BJ (cell line): ENCODE measurements at regions not wholly inside any gene's neighbourhood (a gene's known extent, or its start where the extent isn't known, plus 50 kb on each side); places are given as distances from the start of the nearest gene placed in this dataset.

Experiments used
- CTCF ChIA-PET: fragments of 350-600 bp; formaldehyde crosslinking; extraction: SDS; loops from one replicate; lab custom pipeline; 2021; ENCODE audit warnings: antibody characterized with exemption, inconsistent platforms; lab: Yijun Ruan, JAX
- POLR2A ChIA-PET: fragments of 300-600 bp; sonication (Branson Sonifier 250); formaldehyde crosslinking; extraction: SDS; loops from one replicate; lab custom pipeline; 2021; ENCODE audit warnings: antibody characterized with exemption; lab: Charles Lee
- DNase-seq: peaks from one replicate; pipeline ENCODE4 v3.0.0-alpha.2; 2011; ENCODE audit warnings: low read depth
- H3K27me3 ChIP-seq: 2 replicates; pipeline ENCODE4 v1.6.0; 2011; ENCODE audit warnings: low read length; ENCODE audit not compliant: control insufficient read depth, insufficient read depth
- H3K36me3 ChIP-seq: 2 replicates; pipeline ENCODE4 v1.5.1; 2011; ENCODE audit warnings: low read length; ENCODE audit not compliant: control insufficient read depth, insufficient read depth
- H3K4me3 ChIP-seq: 2 replicates; pipeline ENCODE4 v1.5.1; 2011; ENCODE audit warnings: low read depth, mild to moderate bottlenecking, control low read depth, low read length
- CTCF ChIP-seq: IDR thresholded peaks from 2 replicates; pipeline ENCODE4 v1.5.1; 2011; ENCODE audit warnings: low read depth, mild to moderate bottlenecking, control low read depth, inconsistent platforms, low read length, moderate library complexity; ENCODE audit not compliant: insufficient read depth

- ChIA-PET CTCF (interaction anchor here (0.6 kb wide), 1 partner anchor 91 kb away, joined by 3 read pairs; no protein-coding TSS in a partner anchor), POLR2A (no interaction called here)
- H3K4me3 ChIP-seq: no peak overlapping the region
Measured at GRCh38 chr4:173661001-173661400, 131.0 kb upstream of the HAND2 start.

GRCh38 chr4:173656898-173657297, 126.9 kb upstream of the HAND2 start:
- Histone ChIP-seq H3K27me3 (0 out of 2 replicates have a peak, but pooled peaks cover 1% of the 10 kb centered on the region), H3K36me3 (no peaks in the 10 kb centered on the region), H3K4me3 (no peak overlapping the region)
- CTCF ChIA-PET: no interaction called here
- DNase-seq: no peak
- POLR2A ChIA-PET: no interaction called here
- no peak for TF ChIP-seq CTCF

More at GRCh38 chr4:173661001-173661400, 131.0 kb upstream of the HAND2 start:
- no peak for DNase-seq
- Histone ChIP-seq H3K27me3 (no peaks in the 10 kb centered on the region), H3K36me3 (no peaks in the 10 kb centered on the region)
- no peak for TF ChIP-seq CTCF

- Histone ChIP-seq H3K36me3 (no peaks in the 10 kb centered on the region), H3K27me3 (0 out of 2 replicates have a peak, but pooled peaks cover 1% of the 10 kb centered on the region), H3K4me3 (no peak overlapping the region)
- TF ChIP-seq CTCF: no peak
- DNase-seq: no peak
- ChIA-PET POLR2A (no interaction called here), CTCF (no interaction called here)
Measured at GRCh38 chr4:173652283-173652931, 122.4 kb upstream of the HAND2 start.

- CTCF ChIA-PET: no interaction called here
- H3K4me3 ChIP-seq: no peak overlapping the region
- H3K36me3 ChIP-seq: no peaks in the 10 kb centered on the region
- H3K27me3 ChIP-seq: 0 out of 2 replicates have a peak, but pooled peaks cover 1% of the 10 kb centered on the region
- no peak for TF ChIP-seq CTCF
- DNase-seq: no peak
- POLR2A ChIA-PET: no interaction called here
Measured at GRCh38 chr4:173651651-173652282, 121.7 kb upstream of the HAND2 start.

- Histone ChIP-seq H3K27me3 (no peaks in the 10 kb centered on the region), H3K4me3 (no peak overlapping the region), H3K36me3 (no peaks in the 10 kb centered on the region)
- ChIA-PET CTCF (no interaction called here), POLR2A (no interaction called here)
- TF ChIP-seq CTCF: no peak
- no peak for DNase-seq
Measured at GRCh38 chr4:173647902-173648301, 117.9 kb upstream of the HAND2 start.
